HFF-Myc (cell line): ENCODE measurements at regions not wholly inside any gene's neighbourhood (a gene's known extent, or its start where the extent isn't known, plus 50 kb on each side); places are given as distances from the start of the nearest gene placed in this dataset.

Experiments
- DNase-seq: peaks from one replicate; pipeline ENCODE4 v3.0.0-alpha.2; 2011; ENCODE audit warnings: low read depth; ENCODE audit errors: extremely low read depth
- H3K4me3 ChIP-seq: replicated peaks from 2 replicates; pipeline ENCODE4 v1.5.1; 2011; ENCODE audit warnings: low read depth, mild to moderate bottlenecking, control low read depth, low read length
- CTCF ChIP-seq: IDR thresholded peaks from 2 replicates; pipeline ENCODE4 v1.5.1; 2012; ENCODE audit warnings: mild to moderate bottlenecking, low read depth, low read length, control low read depth; ENCODE audit errors: missing control alignments

DNA sequence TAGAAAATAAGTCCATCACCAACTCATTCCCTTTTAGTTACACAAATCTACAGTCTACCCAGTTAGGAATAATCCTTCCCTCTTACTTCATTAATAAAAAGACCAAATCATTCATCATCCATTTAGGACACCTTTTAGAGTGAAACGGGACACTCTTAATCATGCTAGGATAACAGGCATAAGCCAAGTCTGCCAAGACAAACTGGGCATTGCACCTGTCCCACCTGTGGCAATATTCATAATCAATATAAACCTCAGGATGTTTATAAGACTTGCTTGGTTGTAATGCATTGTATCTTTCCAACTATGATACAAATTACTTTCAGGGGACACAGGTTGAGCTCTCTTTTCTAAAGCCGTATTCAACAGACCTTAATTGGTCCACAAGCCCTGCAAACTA is 82.7 kb upstream of the SH3BP4 start:
- DNase-seq = no peak
- no peak for TF ChIP-seq CTCF
- H3K4me3 ChIP-seq = no peak overlapping the region

- no peak overlapping the region for H3K4me3 ChIP-seq
- DNase-seq = no peak
- no peak for TF ChIP-seq CTCF
Measured at GRCh38 chr2:234867882-234868285, 83.9 kb upstream of the SH3BP4 start.

GRCh38 chr2:234865586-234865985 is 86.2 kb upstream of the SH3BP4 start:
- no peak for DNase-seq
- H3K4me3 ChIP-seq = no peak overlapping the region
- TF ChIP-seq CTCF = no peak

DNA sequence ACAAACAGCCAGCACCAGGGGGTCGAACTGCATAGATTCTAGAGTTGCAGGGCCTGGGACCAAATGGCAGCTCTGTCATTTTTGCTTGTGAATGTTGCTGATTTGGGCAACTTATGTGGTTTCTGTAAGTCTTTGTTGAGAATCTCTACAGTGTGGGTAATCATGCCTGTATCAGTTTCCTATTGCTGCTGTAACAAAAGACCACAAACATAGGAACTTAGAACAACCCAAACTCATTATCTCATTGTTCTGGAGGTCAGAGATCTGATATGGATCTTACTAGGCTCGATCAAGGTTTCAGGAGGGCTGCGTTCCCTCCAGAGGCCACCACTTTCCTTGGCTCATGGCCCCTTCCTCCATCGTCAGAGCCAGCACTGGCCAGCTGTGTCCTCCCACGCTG is 86.8 kb upstream of the SH3BP4 start:
- DNase-seq = no peak
- TF ChIP-seq CTCF = no peak
- H3K4me3 ChIP-seq = no peak overlapping the region

DNA sequence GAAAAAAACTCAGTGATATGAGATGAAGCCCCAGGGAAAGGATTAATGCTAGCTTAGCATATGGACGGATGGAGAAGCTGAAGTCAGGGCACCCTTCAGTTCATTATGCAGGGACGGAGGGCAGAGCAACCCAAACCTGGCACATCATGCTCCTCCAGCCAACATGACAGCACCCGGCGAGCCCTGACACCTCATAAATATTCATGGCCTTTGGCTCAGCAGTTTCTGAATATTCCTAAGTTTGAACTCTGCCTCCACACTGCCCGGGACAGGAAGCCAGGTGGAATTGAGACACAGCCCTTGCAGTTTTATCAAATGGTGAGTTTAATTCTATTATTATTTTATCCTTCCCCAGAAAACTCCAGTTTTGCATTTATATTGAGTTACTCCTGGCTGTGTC is 87.3 kb upstream of the SH3BP4 start:
- no peak for TF ChIP-seq CTCF
- no peak for DNase-seq
- H3K4me3 ChIP-seq = no peak overlapping the region

GRCh38 chr2:234863043-234863934 is 88.5 kb upstream of the SH3BP4 start:
- H3K4me3 ChIP-seq = no peak overlapping the region
- DNase-seq = no peak
- no peak for TF ChIP-seq CTCF
